MM.1S (cell line): ENCODE measurements at regions not wholly inside any gene's neighbourhood (a gene's known extent, or its start where the extent isn't known, plus 50 kb on each side); places are given as distances from the start of the nearest gene placed in this dataset.

ENCODE experiments used
- DNase-seq: peaks from one replicate; pipeline ENCODE4 v3.0.0-alpha.2; 2015
- H2AFZ ChIP-seq: fragments of 300-600 bp; sonication (generic); 2 replicates; pipeline ENCODE4 v1.6.0; 2016; ENCODE audit warnings: antibody characterized with exemption, low read length
- H3F3A ChIP-seq: fragments of 300-600 bp; sonication (generic); 2 replicates; pipeline ENCODE4 v1.6.1; 2016; ENCODE audit warnings: mild to moderate bottlenecking, antibody characterized with exemption, low read length, moderate library complexity, mixed read lengths; ENCODE audit not compliant: insufficient read depth
- H3K27ac ChIP-seq: fragments of 300-600 bp; sonication (generic); 2 replicates; pipeline ENCODE4 v1.5.1; 2016; ENCODE audit warnings: mild to moderate bottlenecking, low read length
- H3K27me3 ChIP-seq: fragments of 300-600 bp; sonication (generic); replicated peaks from 2 replicates; pipeline ENCODE4 v1.6.0; 2016; ENCODE audit warnings: low read length; ENCODE audit not compliant: insufficient read depth
- H3K36me3 ChIP-seq: fragments of 300-600 bp; sonication (generic); replicated peaks from 2 replicates; pipeline ENCODE4 v1.6.1; 2016; ENCODE audit warnings: mild to moderate bottlenecking, low read length, mixed read lengths; ENCODE audit not compliant: insufficient read depth
- H3K4me1 ChIP-seq: fragments of 300-600 bp; sonication (generic); 2 replicates; pipeline ENCODE4 v1.6.1; 2016; ENCODE audit warnings: low read length, mixed read lengths
- H3K4me2 ChIP-seq: fragments of 300-600 bp; sonication (generic); 2 replicates; pipeline ENCODE4 v1.6.0; 2016; ENCODE audit warnings: low read depth, low read length
- H3K4me3 ChIP-seq: fragments of 300-600 bp; sonication (generic); 2 replicates; pipeline ENCODE4 v1.5.1; 2016; ENCODE audit warnings: low read length, mixed read lengths
- H3K79me2 ChIP-seq: fragments of 300-600 bp; sonication (generic); 2 replicates; pipeline ENCODE4 v1.6.1; 2016; ENCODE audit warnings: mixed run types, low read length, mixed read lengths
- H3K9ac ChIP-seq: fragments of 300-600 bp; sonication (generic); 2 replicates; pipeline ENCODE4 v1.6.1; 2016; ENCODE audit warnings: low read length, mixed read lengths
- H3K9me2 ChIP-seq: fragments of 300-600 bp; sonication (generic); replicated peaks from 2 replicates; pipeline ENCODE4 v1.6.1; 2016; ENCODE audit warnings: mild to moderate bottlenecking, low read length, mixed read lengths; ENCODE audit not compliant: insufficient read depth
- H3K9me3 ChIP-seq: fragments of 300-600 bp; sonication (generic); replicated peaks from 2 replicates; pipeline ENCODE4 v1.6.1; 2016; ENCODE audit warnings: mild to moderate bottlenecking, low read length, mixed read lengths; ENCODE audit not compliant: insufficient read depth
- H4K20me1 ChIP-seq: fragments of 300-600 bp; sonication (generic); 2 replicates; pipeline ENCODE4 v1.6.1; 2016; ENCODE audit warnings: mild to moderate bottlenecking, low read length, moderate library complexity, mixed read lengths; ENCODE audit not compliant: insufficient read depth
- CTCF ChIP-seq: fragments of 300-600 bp; sonication (generic); IDR thresholded peaks from 2 replicates; pipeline ENCODE4 v1.5.1; 2016; ENCODE audit warnings: antibody characterized with exemption, low read length, mixed read lengths
- EZH2 ChIP-seq: fragments of 300-600 bp; sonication (generic); optimal IDR thresholded peaks from 2 replicates; pipeline ENCODE3; 2017; ENCODE audit warnings: low read depth, mild to moderate bottlenecking, antibody characterized with exemption, low read length, mixed read lengths
- EZH2phosphoT487 ChIP-seq: fragments of 300-600 bp; sonication (generic); IDR thresholded peaks from 2 replicates; pipeline ENCODE4 v1.6.1; 2018; ENCODE audit warnings: antibody characterized with exemption, low read length

- Histone ChIP-seq H3K27me3 (no peaks in the 10 kb centered on the region), H3K27ac (no peak overlapping the region), H3K36me3 (no peaks in the 10 kb centered on the region), H3K79me2 (no peaks in the 10 kb centered on the region), H3F3A (no peaks in the 10 kb centered on the region), H4K20me1 (no peaks in the 10 kb centered on the region), H2AFZ (no peak overlapping the region), H3K9me3 (no peaks in the 10 kb centered on the region), H3K4me2 (no peak overlapping the region), H3K4me1 (no peaks in the 10 kb centered on the region), H3K4me3 (no peak overlapping the region), H3K9me2 (no peaks in the 10 kb centered on the region), H3K9ac (no peak overlapping the region)
- no peak for TF ChIP-seq CTCF
- no peak for TF ChIP-seq EZH2phosphoT487
- TF ChIP-seq EZH2 = no peak
- no peak for DNase-seq
Observed at GRCh38 chr10:117747636-117748035, 205.1 kb downstream of the EMX2 start.

DNA sequence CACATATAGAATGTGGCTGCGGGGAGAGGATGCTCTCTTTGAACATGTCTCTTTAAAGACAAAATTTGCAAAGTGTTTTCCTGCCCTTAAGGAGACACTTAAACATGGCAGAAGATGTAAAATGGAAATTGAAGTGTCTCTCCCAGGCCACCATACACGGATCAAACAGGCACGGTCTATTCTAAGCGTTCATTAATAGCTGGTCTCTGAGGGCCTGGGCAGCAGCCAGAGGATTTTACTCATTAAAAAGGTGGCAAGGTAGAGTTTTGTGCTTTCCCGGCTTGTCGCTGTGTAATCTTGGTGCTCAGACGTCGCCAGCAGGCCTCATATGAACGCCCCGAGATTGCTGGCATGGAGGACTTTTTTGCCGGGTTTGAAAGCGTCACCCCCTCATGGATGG, 205.5 kb downstream of the EMX2 start:
- Histone ChIP-seq H3K4me2 (no peak overlapping the region), H3K9ac (no peak overlapping the region), H4K20me1 (no peaks in the 10 kb centered on the region), H3K9me3 (no peaks in the 10 kb centered on the region), H3K79me2 (no peaks in the 10 kb centered on the region), H2AFZ (no peak overlapping the region), H3F3A (no peaks in the 10 kb centered on the region), H3K4me1 (no peaks in the 10 kb centered on the region), H3K27me3 (no peaks in the 10 kb centered on the region), H3K9me2 (no peaks in the 10 kb centered on the region), H3K36me3 (no peaks in the 10 kb centered on the region), H3K4me3 (no peak overlapping the region), H3K27ac (no peak overlapping the region)
- DNase-seq = no peak
- no peak for TF ChIP-seq EZH2

DNA sequence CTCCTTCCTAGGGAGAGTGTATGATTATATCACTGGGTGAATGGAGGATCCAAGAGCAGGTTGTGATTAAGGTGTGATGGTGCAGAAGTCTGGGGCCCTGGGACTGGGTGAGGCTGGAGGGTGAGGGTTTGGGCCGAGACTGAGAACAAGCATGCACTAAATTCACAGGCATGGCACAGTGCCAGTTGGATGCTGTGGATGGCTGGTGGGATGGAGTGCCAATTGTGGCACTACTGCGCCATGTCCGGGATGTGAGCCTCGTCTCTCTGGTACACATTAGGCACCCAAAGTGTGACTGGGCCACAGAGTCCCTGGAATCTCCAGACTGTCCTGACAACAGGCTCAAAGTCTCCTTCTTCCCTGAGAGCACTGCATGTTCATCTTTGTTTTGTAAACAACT, 208.1 kb downstream of the EMX2 start:
- DNase-seq = no peak
- no peak overlapping the region for H3K27ac ChIP-seq
- TF ChIP-seq EZH2 = no peak
- no peak for TF ChIP-seq CTCF
- TF ChIP-seq EZH2phosphoT487 = no peak
- H3K9me3 ChIP-seq = no peaks in the 10 kb centered on the region
- H3K4me2 ChIP-seq = no peak overlapping the region
- H3K4me1 ChIP-seq = no peaks in the 10 kb centered on the region
- no peak overlapping the region for H2AFZ ChIP-seq
- no peaks in the 10 kb centered on the region for H3K27me3 ChIP-seq
- H3K9me2 ChIP-seq = no peaks in the 10 kb centered on the region
- H3K4me3 ChIP-seq = no peak overlapping the region
- H3K36me3 ChIP-seq = no peaks in the 10 kb centered on the region
- no peak overlapping the region for H3K9ac ChIP-seq
- no peaks in the 10 kb centered on the region for H3F3A ChIP-seq
- no peaks in the 10 kb centered on the region for H4K20me1 ChIP-seq
- H3K79me2 ChIP-seq = no peaks in the 10 kb centered on the region

GRCh38 chr10:117751259-117751658, 208.7 kb downstream of the EMX2 start:
- no peaks in the 10 kb centered on the region for H3K9me2 ChIP-seq
- no peak for DNase-seq
- H3K4me1 ChIP-seq = no peaks in the 10 kb centered on the region
- TF ChIP-seq CTCF (no peak), EZH2 (no peak), EZH2phosphoT487 (no peak)
- H3K4me2 ChIP-seq = no peak overlapping the region
- no peak overlapping the region for H3K27ac ChIP-seq
- no peak overlapping the region for H3K9ac ChIP-seq
- no peaks in the 10 kb centered on the region for H4K20me1 ChIP-seq
- no peaks in the 10 kb centered on the region for H3K9me3 ChIP-seq
- no peaks in the 10 kb centered on the region for H3K79me2 ChIP-seq
- H3K36me3 ChIP-seq = no peaks in the 10 kb centered on the region
- no peaks in the 10 kb centered on the region for H3K27me3 ChIP-seq
- H3F3A ChIP-seq = no peaks in the 10 kb centered on the region
- H2AFZ ChIP-seq = no peak overlapping the region
- no peak overlapping the region for H3K4me3 ChIP-seq
